BLaER1 (cell line): ENCODE measurements at regions not wholly inside any gene's neighbourhood (a gene's known extent, or its start where the extent isn't known, plus 50 kb on each side); places are given as distances from the start of the nearest gene placed in this dataset.
A peak's percentile ranks its signal among the peaks of the same experiment; 100 is the strongest.

Experiments
- H3K27ac ChIP-seq: shearing (Covaris generic); formaldehyde crosslinking; 2 replicates; pipeline ENCODE4 v1.8.1; 2022
- H3K27me3 ChIP-seq: shearing (Covaris generic); formaldehyde crosslinking; 2 replicates; pipeline ENCODE4 v1.8.1; 2022
- H3K36me3 ChIP-seq: shearing (Covaris generic); formaldehyde crosslinking; 2 replicates; pipeline ENCODE4 v1.8.1; 2022
- H3K4me1 ChIP-seq: shearing (Covaris generic); formaldehyde crosslinking; 2 replicates; pipeline ENCODE4 v1.8.1; 2022
- H3K4me2 ChIP-seq: shearing (Covaris generic); formaldehyde crosslinking; 2 replicates; pipeline ENCODE4 v1.8.1; 2022
- H3K4me3 ChIP-seq: shearing (Covaris generic); formaldehyde crosslinking; 2 replicates; pipeline ENCODE4 v1.8.1; 2022
- H3K9ac ChIP-seq: shearing (Covaris generic); formaldehyde crosslinking; 2 replicates; pipeline ENCODE4 v1.8.1; 2022
- H3K9me3 ChIP-seq: shearing (Covaris generic); formaldehyde crosslinking; 2 replicates; pipeline ENCODE4 v1.8.1; 2022
- H4K20me1 ChIP-seq: shearing (Covaris generic); formaldehyde crosslinking; 2 replicates; pipeline ENCODE4 v1.8.1; 2022
- Cebpa-rat ChIP-seq: shearing (Covaris generic); IDR thresholded peaks from 2 replicates; pipeline ENCODE4 v1.8.1; 2022

DNA sequence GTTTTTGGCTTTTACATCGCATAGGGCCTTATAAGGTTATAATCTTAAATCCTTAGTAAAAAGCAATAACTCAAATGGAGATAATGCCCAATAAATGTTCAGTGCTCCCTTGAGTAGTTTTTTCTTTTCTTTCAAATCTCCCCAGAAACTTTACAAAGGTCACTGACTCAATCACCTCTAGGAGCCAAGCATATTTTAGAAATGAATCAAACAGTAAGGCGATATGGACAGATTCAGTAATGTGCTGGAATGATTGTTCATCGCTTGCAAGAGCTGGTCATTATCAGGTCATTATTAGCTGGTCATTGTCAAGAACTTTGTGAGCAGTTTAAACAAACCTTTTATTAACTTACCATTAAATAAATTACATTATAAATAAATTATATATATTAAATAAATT is 130.4 kb upstream of the SLIT3 start:
- no peak for TF ChIP-seq Cebpa-rat
- Histone ChIP-seq H3K27ac (no peak overlapping the region), H4K20me1 (no peaks in the 10 kb centered on the region), H3K4me2 (no peak overlapping the region), H3K4me3 (no peak overlapping the region), H3K27me3 (no peaks in the 10 kb centered on the region), H3K36me3 (no peaks in the 10 kb centered on the region), H3K9ac (no peak overlapping the region), H3K4me1 (no peaks in the 10 kb centered on the region), H3K9me3 (no peaks in the 10 kb centered on the region)

DNA sequence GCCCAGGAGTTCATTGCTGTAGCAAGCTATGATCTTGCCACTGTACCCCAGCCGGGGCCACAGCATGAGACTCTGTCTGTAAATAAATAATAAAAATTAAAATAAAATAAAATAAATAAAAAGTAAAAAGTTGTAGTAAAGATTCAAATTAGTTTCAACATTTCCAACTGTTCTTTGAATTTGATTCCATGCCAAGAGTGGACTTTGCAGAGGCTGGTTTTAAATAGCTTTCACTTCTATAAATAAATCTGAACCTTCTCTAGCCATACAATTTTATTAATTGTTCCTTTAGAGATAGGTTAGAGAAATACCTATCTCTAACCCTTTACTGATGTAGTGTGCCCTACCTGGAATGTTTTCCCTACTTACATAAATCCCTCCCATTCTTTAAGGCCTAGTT is 129.7 kb upstream of the SLIT3 start:
- H3K36me3 ChIP-seq, result no peaks in the 10 kb centered on the region

DNA sequence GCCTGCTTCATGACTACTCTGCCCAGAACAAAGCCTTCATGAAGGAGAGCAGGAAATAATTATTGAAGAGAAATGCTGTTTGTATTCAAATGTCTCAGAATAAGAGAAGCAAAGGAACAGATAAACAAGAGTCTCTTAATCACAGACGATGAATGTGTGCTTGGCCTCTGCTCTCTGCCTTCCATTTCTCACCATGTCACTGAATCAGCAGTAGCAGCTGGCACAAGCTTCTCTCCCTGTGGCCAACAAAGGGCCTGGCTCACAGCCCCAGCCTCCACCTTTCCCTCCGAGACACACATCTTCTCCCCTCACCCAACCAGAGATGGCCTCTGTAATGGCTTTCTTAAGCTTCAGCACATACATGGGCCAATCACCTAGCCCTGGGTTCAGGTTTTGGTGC is 128.1 kb upstream of the SLIT3 start:
- H3K36me3 ChIP-seq, result no peaks in the 10 kb centered on the region
- H3K27me3 ChIP-seq, result no peaks in the 10 kb centered on the region
- no peak overlapping the region for H3K27ac ChIP-seq
- no peak overlapping the region for H3K4me2 ChIP-seq
- no peak for TF ChIP-seq Cebpa-rat
- H3K4me3 ChIP-seq, result no peak overlapping the region
- no peaks in the 10 kb centered on the region for H3K4me1 ChIP-seq
- no peak overlapping the region for H3K9ac ChIP-seq
- no peaks in the 10 kb centered on the region for H3K9me3 ChIP-seq
- H4K20me1 ChIP-seq, result no peaks in the 10 kb centered on the region

More for the DNA sequence above, 129.7 kb upstream of the SLIT3 start:
- H3K9ac ChIP-seq, result no peak overlapping the region
- H3K4me1 ChIP-seq, result no peaks in the 10 kb centered on the region
- H3K4me3 ChIP-seq, result no peak overlapping the region
- H3K9me3 ChIP-seq, result no peaks in the 10 kb centered on the region
- H3K4me2 ChIP-seq, result no peak overlapping the region
- H3K27me3 ChIP-seq, result no peaks in the 10 kb centered on the region
- no peak overlapping the region for H3K27ac ChIP-seq
- no peaks in the 10 kb centered on the region for H4K20me1 ChIP-seq
- no peak for TF ChIP-seq Cebpa-rat

DNA sequence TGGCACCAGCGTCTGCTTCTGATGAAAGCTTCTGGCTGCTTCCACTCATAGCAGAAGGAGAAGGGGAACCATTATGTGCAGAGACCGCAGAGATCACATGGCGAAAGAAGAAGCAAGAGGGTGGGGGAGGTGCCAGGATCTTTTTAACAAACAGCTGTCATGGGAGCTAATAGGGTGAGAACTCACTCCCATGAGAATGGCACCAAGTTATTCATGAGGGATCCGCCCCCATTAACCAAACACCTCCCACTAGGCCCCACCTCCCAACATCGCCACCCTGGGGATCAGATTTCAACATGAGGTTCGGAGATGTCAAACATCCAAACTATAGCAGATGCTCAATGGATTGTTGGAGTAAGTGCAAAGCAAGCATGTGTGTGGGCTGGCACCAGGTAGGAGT is 125.8 kb upstream of the SLIT3 start:
- no peak overlapping the region for H3K4me2 ChIP-seq
- H3K4me1 ChIP-seq, result no peaks in the 10 kb centered on the region
- H3K36me3 ChIP-seq, result no peaks in the 10 kb centered on the region
- no peak overlapping the region for H3K4me3 ChIP-seq
- no peaks in the 10 kb centered on the region for H3K9me3 ChIP-seq
- no peak overlapping the region for H3K9ac ChIP-seq
- no peaks in the 10 kb centered on the region for H3K27me3 ChIP-seq
- no peaks in the 10 kb centered on the region for H4K20me1 ChIP-seq
- TF ChIP-seq Cebpa-rat, result no peak
- no peak overlapping the region for H3K27ac ChIP-seq

DNA sequence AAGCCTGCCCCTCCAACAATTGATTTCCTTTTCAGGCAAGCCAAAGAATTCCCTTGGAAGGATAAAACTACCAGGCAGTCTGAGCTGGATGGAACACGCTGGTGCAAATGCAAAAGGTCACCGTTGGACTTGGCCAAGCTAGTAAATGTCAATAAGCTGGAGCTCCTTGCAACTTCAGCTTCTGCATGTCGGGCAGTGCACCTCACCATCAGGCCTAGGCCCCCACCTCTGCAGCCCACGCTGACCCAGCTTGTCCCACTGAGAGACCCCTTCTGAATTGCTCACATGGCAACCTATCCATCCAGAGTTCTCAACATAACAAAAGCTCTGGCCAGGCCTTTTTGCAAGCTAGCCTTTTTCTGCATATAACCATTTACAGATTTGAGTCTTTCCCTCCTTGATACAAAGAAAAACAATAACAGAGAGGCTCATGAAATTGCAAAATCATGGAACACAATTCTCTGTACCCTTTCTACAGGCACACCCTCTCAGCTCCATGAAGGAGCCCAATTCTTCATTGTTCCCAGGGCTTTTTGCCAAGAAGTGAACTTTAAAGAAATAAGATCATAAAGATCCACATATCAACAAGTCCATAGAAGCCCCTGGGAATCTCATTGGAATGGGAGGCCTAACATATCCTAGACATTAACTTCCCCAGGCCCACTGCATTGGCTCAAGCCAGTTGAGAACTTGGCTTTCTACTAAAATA is 123.9 kb upstream of the SLIT3 start:
- Histone ChIP-seq H3K27me3 (no peaks in the 10 kb centered on the region), H3K27ac (no peak overlapping the region), H4K20me1 (no peaks in the 10 kb centered on the region), H3K36me3 (no peaks in the 10 kb centered on the region), H3K4me2 (no peak overlapping the region), H3K9me3 (no peaks in the 10 kb centered on the region), H3K9ac (no peak overlapping the region), H3K4me3 (no peak overlapping the region), H3K4me1 (no peaks in the 10 kb centered on the region)
- TF ChIP-seq Cebpa-rat, result no peak

DNA sequence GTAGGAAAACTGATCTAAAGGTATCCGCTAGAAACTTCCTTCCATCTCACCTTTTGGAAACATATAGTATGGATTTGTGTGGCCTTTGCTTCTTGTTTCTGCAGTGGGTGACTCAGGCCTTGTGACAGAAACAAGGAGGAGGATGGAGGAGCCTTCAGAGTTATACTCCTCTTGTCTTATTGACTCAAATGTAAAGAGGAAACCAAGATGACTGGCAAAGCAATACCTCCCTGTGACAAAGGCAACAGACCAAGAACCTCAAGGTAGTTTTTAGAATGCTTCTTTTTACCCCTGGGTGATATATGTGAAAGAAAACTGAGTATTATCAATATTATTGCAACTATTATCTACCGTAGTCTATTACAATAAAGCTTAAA is 123.3 kb upstream of the SLIT3 start:
- Histone ChIP-seq H3K9ac (no peak overlapping the region), H3K4me2 (no peak overlapping the region), H3K4me1 (no peaks in the 10 kb centered on the region), H3K4me3 (no peak overlapping the region), H3K27me3 (no peaks in the 10 kb centered on the region), H3K9me3 (no peaks in the 10 kb centered on the region), H4K20me1 (no peaks in the 10 kb centered on the region), H3K36me3 (no peaks in the 10 kb centered on the region), H3K27ac (no peak overlapping the region)
- no peak for TF ChIP-seq Cebpa-rat

DNA sequence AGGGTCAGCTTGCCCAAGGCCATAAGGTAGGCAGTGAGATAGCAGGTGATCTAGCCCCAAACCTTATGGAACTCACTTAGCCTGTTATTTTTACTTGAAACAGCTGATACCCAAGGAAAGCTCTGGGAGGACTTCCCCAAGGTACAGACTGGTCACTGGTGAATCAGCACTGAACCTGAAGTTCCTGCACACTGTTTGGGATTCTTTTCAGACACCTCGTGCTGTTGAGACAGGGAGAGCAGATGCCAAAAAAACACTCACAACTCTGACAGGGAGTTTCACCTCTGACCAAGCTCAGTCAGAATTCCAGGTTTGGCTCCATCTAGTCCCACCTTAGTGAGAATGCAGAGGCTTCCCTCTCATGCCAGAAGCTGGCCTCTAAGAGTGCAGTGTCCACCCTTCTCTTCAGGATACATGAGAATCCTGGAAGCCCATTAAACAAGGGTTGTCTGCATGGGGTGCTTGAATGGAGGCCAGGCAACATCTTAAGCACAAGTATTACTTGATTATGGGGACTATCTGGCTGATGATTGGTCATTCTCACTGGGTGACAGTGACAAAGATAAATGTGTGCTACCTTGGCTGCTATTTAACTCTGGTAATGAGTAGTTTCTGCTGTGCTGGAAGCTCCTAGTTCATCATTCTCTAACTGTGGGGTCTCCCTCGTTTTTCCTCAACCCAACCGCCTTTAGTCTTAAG is 122.8 kb upstream of the SLIT3 start:
- H3K27ac ChIP-seq, result no peak overlapping the region
- peaks cover under 1% of the 10 kb centered on the region; the same call in 1 of the 2 replicates for H3K4me1 ChIP-seq
- no peak for TF ChIP-seq Cebpa-rat

DNA sequence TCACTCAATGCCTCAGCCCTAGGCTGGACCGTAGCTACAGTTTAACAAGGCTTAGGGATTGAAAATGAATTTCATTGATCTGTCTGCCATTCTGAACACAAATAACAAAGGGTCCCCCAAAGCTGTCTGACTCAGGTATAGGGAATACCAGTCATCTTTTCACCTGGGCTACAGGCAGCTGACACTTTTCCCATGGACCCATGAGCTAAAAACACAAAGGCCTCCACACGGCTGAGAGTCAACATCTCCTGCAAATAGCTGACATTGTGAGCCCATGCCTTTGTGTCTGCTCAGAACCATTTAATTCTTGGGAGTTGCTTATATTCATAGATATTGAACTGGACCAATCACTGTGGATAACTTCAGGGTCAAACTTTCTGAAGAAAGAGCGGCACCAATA is 121.1 kb upstream of the SLIT3 start:
- Histone ChIP-seq H3K4me1 (peaks cover 17% of the 10 kb centered on the region), H3K27me3 (no peaks in the 10 kb centered on the region), H3K36me3 (no peaks in the 10 kb centered on the region), H3K9ac (no peak overlapping the region), H3K9me3 (no peaks in the 10 kb centered on the region), H4K20me1 (no peaks in the 10 kb centered on the region), H3K4me2 (no peak overlapping the region), H3K4me3 (no peak overlapping the region), H3K27ac (no peak overlapping the region)
- no peak for TF ChIP-seq Cebpa-rat

More for the DNA sequence above, 122.8 kb upstream of the SLIT3 start:
- no peak overlapping the region for H3K4me3 ChIP-seq
- H3K9ac ChIP-seq, result no peak overlapping the region
- no peaks in the 10 kb centered on the region for H4K20me1 ChIP-seq
- H3K36me3 ChIP-seq, result no peaks in the 10 kb centered on the region
- H3K9me3 ChIP-seq, result no peaks in the 10 kb centered on the region
- no peaks in the 10 kb centered on the region for H3K27me3 ChIP-seq
- no peak overlapping the region for H3K4me2 ChIP-seq

DNA sequence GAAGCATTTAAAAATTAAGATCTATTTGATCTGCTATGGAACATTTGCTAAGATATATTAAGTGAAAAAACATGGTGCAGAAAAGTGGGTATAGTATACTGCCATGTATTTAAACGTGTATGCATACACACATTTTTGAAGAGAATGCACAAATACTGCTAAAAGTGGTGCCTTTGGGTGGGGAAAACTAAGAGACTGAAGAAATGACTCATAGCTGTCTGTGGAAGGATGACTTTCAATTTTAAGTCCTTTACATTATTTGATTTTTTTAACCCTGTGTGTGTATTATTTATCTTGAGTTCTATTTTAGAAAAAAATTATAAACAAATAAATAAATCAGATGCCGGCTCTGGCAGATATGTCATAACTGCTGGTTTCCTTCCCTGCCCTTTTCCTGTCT is 120.7 kb upstream of the SLIT3 start:
- no peak for TF ChIP-seq Cebpa-rat
- no peaks in the 10 kb centered on the region for H3K27me3 ChIP-seq
- H3K9ac ChIP-seq, result no peak overlapping the region
- no peak overlapping the region for H3K27ac ChIP-seq
- H4K20me1 ChIP-seq, result no peaks in the 10 kb centered on the region
- H3K4me1 ChIP-seq, result peaks cover 21% of the 10 kb centered on the region
- H3K36me3 ChIP-seq, result no peaks in the 10 kb centered on the region
- H3K9me3 ChIP-seq, result no peaks in the 10 kb centered on the region
- H3K4me2 ChIP-seq, result no peak overlapping the region
- H3K4me3 ChIP-seq, result no peak overlapping the region

DNA sequence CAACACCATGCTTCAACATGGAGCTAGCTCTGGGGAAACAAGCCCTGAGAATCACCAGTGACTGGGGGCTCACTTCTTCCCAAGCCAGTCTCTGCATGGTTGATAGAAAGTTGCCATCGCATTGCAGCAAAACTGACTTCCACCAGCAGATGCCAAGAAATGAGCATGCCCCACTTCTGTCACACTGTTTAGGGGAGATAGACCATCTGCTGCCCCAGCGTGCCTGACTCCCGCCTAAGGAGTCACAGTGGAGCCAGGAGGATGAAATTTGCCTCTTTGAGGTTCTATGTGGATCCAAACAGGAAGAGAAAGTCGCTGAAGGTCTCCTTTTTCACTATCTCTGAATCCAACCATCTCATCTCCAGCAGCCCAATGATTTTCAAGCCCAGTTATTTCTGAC is 116.7 kb upstream of the SLIT3 start:
- Histone ChIP-seq H3K9ac (no peak overlapping the region), H3K27me3 (no peaks in the 10 kb centered on the region), H3K9me3 (no peaks in the 10 kb centered on the region), H3K4me2 (peak overlapping the region; percentile 84), H3K4me3 (no peak overlapping the region), H3K27ac (no peak overlapping the region), H3K4me1 (peaks cover 35% of the 10 kb centered on the region), H4K20me1 (no peaks in the 10 kb centered on the region), H3K36me3 (no peaks in the 10 kb centered on the region)
- TF ChIP-seq Cebpa-rat, result no peak
